Nucleus accumbens (tissue), 56 donors: ENCODE measurements at regions not wholly inside any gene's neighbourhood (a gene's known extent, or its start where the extent isn't known, plus 50 kb on each side); places are given as distances from the start of the nearest gene placed in this dataset.

Experiments used
- DNase-seq, 56 donors: peaks; one replicate each; lab custom pipeline; 2025; lab: John Stamatoyannopoulos, UW

DNA sequence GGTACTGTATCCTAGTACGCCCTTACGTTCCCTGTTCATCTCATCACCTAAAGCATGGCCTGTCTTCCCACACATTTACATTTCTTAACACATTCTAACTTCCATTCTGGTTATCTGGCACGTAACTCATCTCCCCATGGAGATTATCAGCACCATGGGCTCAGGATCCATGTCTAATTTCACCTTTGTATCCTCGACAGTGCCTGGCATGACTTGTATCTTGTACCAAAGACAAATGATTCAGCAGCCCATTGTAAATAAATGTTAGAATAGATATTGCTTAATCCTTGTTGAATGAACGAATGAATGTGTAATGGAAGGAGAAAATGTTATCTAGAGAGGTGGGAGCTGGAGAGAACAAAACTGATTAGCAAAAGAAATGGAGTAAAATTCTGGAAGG lies 69.7 kb upstream of the TPM1 start:
- no peak for DNase-seq

- no peak for DNase-seq
Observed at GRCh38 chr15:62975515-62975914, 67.0 kb upstream of the TPM1 start.

DNA sequence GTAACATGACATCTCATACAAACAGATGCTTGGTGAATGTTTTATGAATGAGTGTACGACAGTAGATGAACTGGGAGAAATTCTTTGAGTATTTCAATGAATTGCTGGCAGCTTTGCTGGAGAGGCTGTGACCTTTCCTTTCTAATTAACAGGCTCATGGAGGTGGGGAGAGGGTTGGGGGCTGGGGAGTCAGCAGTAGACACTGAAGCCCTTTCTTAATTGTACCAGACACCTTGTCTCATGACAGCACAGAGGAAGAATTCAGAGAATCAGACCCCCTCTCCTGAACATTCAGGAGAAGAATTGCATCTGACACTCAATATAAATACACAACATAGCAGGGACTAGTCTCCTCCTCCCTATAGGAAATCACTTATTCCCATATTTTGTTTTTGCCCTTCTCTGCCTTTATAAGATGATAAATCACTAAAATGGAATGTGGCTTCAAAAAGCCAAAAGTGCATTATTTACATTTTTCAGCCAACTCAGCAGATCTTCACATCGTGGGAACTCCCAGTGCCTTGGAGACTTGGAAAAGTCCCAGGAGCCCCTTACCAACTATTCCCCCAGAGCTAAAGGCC lies 66.2 kb upstream of the TPM1 start:
- DNase-seq = no peak

DNA sequence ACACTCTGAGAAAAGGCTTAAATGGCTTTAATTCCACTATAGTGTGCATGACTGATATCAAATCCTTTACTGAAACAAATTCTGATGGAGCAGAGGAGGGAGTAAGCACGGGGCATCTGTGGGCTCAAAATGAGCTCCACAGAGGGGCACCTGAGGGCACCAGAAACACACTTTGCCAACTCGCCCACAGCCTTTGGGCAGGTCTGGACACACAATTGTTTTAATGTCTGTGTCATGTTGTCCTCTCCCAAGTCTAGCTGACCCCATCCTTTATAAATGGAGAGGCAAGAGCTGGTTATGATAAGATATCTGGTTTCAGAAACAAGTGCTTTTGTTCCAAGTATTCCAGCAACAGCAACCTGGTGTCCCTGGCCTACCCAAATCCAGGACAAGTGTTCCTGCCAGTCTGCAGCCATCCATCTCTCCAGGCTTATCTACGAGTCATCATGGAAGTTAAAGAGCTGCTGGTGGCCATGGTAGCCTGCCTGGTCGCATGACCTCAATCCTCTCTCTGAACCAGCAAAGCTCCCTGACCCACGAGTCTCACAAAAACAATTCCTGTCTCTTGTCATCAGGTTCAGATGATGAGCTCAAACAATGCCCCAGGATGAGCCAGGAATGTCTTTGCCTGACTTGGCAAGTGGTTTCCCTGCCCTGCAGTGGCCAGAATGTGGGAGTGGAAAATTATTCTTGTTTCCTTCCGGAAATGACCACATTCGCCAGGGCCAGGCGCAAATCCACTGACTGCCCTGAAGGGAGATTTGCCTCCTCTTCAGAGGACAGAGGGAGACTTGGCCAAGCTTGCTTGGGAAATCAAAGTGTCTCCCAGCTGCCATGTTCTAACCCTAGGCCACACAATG lies 64.4 kb upstream of the TPM1 start:
- DNase-seq = no peak

GRCh38 chr15:62979252-62979651 lies 63.3 kb upstream of the TPM1 start:
- DNase-seq = no peak

DNA sequence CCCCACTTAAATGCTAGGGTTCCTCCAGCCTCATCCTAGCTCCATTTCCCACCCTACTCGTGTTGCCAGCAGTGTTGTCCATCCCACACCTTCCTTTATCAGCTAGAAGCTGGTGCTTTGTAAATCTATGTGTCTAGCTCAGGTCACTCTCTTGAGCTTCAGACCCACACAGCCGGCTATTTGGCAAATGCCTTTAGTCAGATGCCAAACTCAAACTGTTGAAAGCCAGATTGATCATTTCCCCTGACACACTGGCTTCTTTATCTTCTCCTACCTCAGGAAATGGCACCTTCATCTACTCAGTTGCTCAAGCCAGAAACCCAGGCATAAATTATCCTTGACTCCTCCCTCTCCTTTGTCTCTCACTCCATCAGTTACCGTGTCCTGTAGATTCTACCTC lies 61.5 kb upstream of the TPM1 start:
- DNase-seq = no peak

GRCh38 chr15:62983956-62984355 lies 58.6 kb upstream of the TPM1 start:
- no peak for DNase-seq

- no peak for DNase-seq
Observed at GRCh38 chr15:62985768-62986167, 56.8 kb upstream of the TPM1 start.

- no peak for DNase-seq
Observed at GRCh38 chr15:62986948-62987347, 55.6 kb upstream of the TPM1 start.

- no peak for DNase-seq
Observed at GRCh38 chr15:62988701-62989100, 53.8 kb upstream of the TPM1 start.

GRCh38 chr15:62989366-62990055 lies 53.0 kb upstream of the TPM1 start:
- peak in 5 of 56 donors; percentile 1 to 9 (median 2) for DNase-seq

DNA sequence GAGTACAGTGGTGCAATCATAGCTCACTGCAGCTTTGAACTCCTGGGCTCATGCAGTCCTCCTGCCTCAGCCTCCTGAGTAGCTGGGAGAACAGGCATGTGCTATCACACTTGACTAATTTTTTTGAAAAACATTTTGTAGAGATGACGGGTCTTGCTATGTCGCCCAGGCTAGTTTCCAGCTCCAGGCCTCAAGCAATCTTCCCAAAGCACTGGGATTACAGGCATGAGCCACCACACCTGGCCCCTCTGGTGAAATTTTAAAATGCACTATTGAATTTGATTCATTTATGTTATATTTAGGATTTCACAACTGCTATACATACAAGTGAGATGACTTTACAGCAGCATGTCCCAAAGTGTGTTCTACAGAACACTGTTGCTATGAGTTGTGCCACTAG lies 50.8 kb upstream of the TPM1 start:
- no peak for DNase-seq

DNA sequence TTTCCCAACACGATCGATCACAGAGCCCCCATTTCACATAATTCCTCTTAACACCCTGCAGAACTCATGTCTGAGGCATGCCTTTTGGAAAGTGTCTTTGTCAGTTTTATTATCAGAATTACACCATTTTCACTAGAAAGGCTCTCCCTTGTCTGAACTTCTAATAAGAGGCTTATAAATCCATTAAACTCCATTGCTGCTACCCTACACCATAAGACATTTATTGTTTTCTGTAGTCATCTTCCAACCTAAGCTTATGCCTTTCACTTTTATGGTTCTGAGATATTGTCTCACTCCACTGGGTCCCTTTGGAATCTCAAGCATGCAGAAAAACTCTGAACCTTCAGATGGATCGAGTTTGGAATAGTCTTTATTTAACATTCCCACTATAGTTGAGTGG lies 50.2 kb upstream of the TPM1 start:
- DNase-seq = no peak
